SK-N-SH treated with all-trans-retinoic acid at 6 μM for 48 hours (cell line): ENCODE measurements at regions not wholly inside any gene's neighbourhood (a gene's known extent, or its start where the extent isn't known, plus 50 kb on each side); places are given as distances from the start of the nearest gene placed in this dataset.

Experiments used
- ARNTL ChIP-seq: fragments of 450-650 bp; formaldehyde crosslinking; IDR thresholded peaks from 2 replicates; pipeline ENCODE4 v1.5.0; 2020; ENCODE audit warnings: low read depth, mild to moderate bottlenecking, moderate library complexity, borderline replicate concordance
- CREB5 ChIP-seq: fragments of 250-450 bp; sonication (Bioruptor Pico); IDR thresholded peaks from 2 replicates; pipeline ENCODE4 v1.5.1; 2020; ENCODE audit warnings: low read depth, mild to moderate bottlenecking, moderate library complexity
- OSR1 ChIP-seq: fragments of 250-450 bp; sonication (Bioruptor Pico); IDR thresholded peaks from 2 replicates; pipeline ENCODE4 v1.8.0; 2022; ENCODE audit warnings: moderate library complexity, mild to moderate bottlenecking, inconsistent platforms
- PPARA ChIP-seq: fragments of 250-450 bp; sonication (Bioruptor Pico); IDR thresholded peaks from 2 replicates; pipeline ENCODE4 v1.5.0; 2020; ENCODE audit warnings: mild to moderate bottlenecking, borderline replicate concordance
- RARB ChIP-seq: fragments of 250-450 bp; sonication (Bioruptor Pico); IDR thresholded peaks from 2 replicates; pipeline ENCODE4 v1.8.0; 2021; ENCODE audit warnings: mild to moderate bottlenecking, moderate library complexity
- SNAI2 ChIP-seq: fragments of 250-450 bp; sonication (Bioruptor Pico); IDR thresholded peaks from 2 replicates; pipeline ENCODE4 v1.5.0; 2020; ENCODE audit warnings: mild to moderate bottlenecking, moderate library complexity
- ZFP3 ChIP-seq: fragments of 250-450 bp; sonication (Bioruptor Pico); IDR thresholded peaks from 2 replicates; pipeline ENCODE4 v1.5.0; 2020; ENCODE audit warnings: mild to moderate bottlenecking, moderate library complexity
- ZFP30 ChIP-seq: fragments of 450-650 bp; formaldehyde crosslinking; IDR thresholded peaks from 2 replicates; pipeline ENCODE4 v1.5.0; 2022; ENCODE audit warnings: mild to moderate bottlenecking, moderate library complexity
- TF ChIP-seq, protein P1 (sequence below): fragments of 250-450 bp; sonication (Bioruptor Pico); IDR thresholded peaks from 2 replicates; pipeline ENCODE4 v1.8.0; 2021; ENCODE audit warnings: low read depth, mild to moderate bottlenecking, moderate library complexity, borderline replicate concordance
- TF ChIP-seq, protein P2 (sequence below): fragments of 250-450 bp; sonication (Bioruptor Pico); IDR thresholded peaks from 2 replicates; pipeline ENCODE4 v1.8.0; 2020; ENCODE audit warnings: mild to moderate bottlenecking, moderate library complexity, borderline replicate concordance

DNA sequence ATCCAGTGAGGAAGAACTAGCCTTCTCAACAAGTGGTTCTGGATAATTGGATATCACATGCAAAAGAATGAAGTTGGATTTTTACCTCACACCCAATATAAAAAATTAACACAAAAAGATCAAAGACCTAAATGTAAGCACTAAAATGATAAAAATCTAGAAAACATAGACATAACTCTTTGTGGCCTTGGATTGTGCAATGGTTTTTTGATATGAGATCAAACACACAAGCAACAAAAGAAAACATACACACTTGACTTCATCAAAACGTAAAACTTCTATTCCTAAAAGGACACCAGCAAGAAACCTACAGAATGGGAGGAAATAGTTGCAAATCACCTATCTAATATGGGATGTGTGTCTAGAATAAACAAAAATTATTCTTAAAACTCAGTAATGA, 54.1 kb upstream of the NFE2L2 start:
- TF ChIP-seq PPARA (CRISPR knock-in tag), result no peak
- TF ChIP-seq, protein P1, sequence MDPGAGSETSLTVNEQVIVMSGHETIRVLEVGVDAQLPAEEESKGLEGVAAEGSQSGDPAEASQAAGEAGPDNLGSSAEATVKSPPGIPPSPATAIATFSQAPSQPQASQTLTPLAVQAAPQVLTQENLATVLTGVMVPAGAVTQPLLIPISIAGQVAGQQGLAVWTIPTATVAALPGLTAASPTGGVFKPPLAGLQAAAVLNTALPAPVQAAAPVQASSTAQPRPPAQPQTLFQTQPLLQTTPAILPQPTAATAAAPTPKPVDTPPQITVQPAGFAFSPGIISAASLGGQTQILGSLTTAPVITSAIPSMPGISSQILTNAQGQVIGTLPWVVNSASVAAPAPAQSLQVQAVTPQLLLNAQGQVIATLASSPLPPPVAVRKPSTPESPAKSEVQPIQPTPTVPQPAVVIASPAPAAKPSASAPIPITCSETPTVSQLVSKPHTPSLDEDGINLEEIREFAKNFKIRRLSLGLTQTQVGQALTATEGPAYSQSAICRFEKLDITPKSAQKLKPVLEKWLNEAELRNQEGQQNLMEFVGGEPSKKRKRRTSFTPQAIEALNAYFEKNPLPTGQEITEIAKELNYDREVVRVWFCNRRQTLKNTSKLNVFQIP (CRISPR knock-in tag), result no peak
- no peak for TF ChIP-seq ZFP3 (CRISPR knock-in tag)
- no peak for TF ChIP-seq CREB5
- no peak for TF ChIP-seq ZFP30
- TF ChIP-seq SNAI2, result no peak
- no peak for TF ChIP-seq OSR1 (CRISPR knock-in tag)
- TF ChIP-seq ARNTL, result no peak
- TF ChIP-seq, protein P2, sequence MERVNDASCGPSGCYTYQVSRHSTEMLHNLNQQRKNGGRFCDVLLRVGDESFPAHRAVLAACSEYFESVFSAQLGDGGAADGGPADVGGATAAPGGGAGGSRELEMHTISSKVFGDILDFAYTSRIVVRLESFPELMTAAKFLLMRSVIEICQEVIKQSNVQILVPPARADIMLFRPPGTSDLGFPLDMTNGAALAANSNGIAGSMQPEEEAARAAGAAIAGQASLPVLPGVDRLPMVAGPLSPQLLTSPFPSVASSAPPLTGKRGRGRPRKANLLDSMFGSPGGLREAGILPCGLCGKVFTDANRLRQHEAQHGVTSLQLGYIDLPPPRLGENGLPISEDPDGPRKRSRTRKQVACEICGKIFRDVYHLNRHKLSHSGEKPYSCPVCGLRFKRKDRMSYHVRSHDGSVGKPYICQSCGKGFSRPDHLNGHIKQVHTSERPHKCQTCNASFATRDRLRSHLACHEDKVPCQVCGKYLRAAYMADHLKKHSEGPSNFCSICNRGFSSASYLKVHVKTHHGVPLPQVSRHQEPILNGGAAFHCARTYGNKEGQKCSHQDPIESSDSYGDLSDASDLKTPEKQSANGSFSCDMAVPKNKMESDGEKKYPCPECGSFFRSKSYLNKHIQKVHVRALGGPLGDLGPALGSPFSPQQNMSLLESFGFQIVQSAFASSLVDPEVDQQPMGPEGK (CRISPR knock-in tag), result no peak
- TF ChIP-seq RARB (CRISPR knock-in tag), result no peak
